Duodenal mucosa (tissue), 2 donors: ENCODE measurements at regions not wholly inside any gene's neighbourhood (a gene's known extent, or its start where the extent isn't known, plus 50 kb on each side); places are given as distances from the start of the nearest gene placed in this dataset.
"Not testable (repeated sequence)": the region's sequence is repeated elsewhere in the genome, so short reads cannot be mapped to it uniquely, and the experiment has no call there.

Experiments used
- H3K27ac ChIP-seq: one replicate; pipeline ENCODE4 v1.7.0; 2013; ENCODE audit warnings: low read depth, low read length
- H3K27me3 ChIP-seq, 2 donors: one replicate each; pipeline ENCODE4 v1.7.0; 2013; ENCODE audit warnings: low read length in 2 of 2, control low read depth in 1 of 2; ENCODE audit not compliant: insufficient read depth in 2 of 2, control insufficient read depth in 1 of 2
- H3K36me3 ChIP-seq, 2 donors: one replicate each; pipeline ENCODE4 v1.7.0; 2013; ENCODE audit warnings: low read length in 2 of 2, control low read depth in 1 of 2; ENCODE audit not compliant: insufficient read depth in 2 of 2, control insufficient read depth in 1 of 2
- H3K4me1 ChIP-seq, 2 donors: one replicate each; pipeline ENCODE4 v1.7.0; 2013; ENCODE audit warnings: low read length in 2 of 2, control low read depth in 1 of 2; ENCODE audit not compliant: insufficient read depth in 2 of 2, control insufficient read depth in 1 of 2
- H3K4me3 ChIP-seq, 2 donors: one replicate each; pipeline ENCODE4 v1.7.0; 2013; ENCODE audit warnings: low read length in 2 of 2, low read depth in 1 of 2
- H3K9ac ChIP-seq, 2 donors: one replicate each; pipeline ENCODE4 v1.7.0; 2013; ENCODE audit warnings: low read length in 2 of 2, low read depth in 1 of 2
- H3K9me3 ChIP-seq, 2 donors: one replicate each; pipeline ENCODE4 v1.7.0; 2013; ENCODE audit warnings: low read length in 2 of 2, control low read depth in 1 of 2; ENCODE audit not compliant: control insufficient read depth in 1 of 2

GRCh38 chr13:74536649-74537048 lies 402.4 kb upstream of the KLF12 start:
- H3K4me1 ChIP-seq, H3K4me3 ChIP-seq, H3K9me3 ChIP-seq, H3K9ac ChIP-seq, H3K27ac ChIP-seq, H3K27me3 ChIP-seq, H3K36me3 ChIP-seq: not testable (repeated sequence)

DNA sequence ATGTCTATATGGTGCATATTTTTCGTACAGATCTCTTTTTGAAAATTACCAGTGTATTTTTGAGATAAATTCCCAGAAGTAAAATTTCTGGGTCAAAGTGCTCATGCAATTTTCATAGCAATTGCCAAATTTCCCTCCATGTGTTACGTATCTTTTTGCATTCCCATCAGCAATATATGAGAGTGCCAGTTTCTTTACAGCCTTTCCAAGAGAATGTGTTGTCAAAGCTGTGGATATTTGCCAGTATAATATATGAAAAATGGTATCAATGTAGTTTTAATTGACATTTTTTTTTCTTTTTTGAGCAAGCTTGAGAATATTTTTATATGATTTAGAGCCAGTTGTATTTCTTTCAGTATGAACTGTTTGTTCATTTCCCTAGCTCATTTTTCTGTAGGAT lies 399.0 kb upstream of the KLF12 start:
- Histone ChIP-seq H3K4me1 (no peaks in the 10 kb centered on the region), H3K9me3 (no peaks in the 10 kb centered on the region), H3K36me3 (no peaks in the 10 kb centered on the region), H3K4me3 (no peak overlapping the region), H3K9ac (no peak overlapping the region), H3K27me3 (no peaks in the 10 kb centered on the region), H3K27ac (no peak overlapping the region)

GRCh38 chr13:74530011-74530410 lies 395.8 kb upstream of the KLF12 start:
- Histone ChIP-seq H3K9me3 (no peaks in the 10 kb centered on the region), H3K36me3 (no peaks in the 10 kb centered on the region), H3K27ac (no peak overlapping the region), H3K27me3 (no peaks in the 10 kb centered on the region), H3K4me1 (no peaks in the 10 kb centered on the region), H3K4me3 (no peak overlapping the region), H3K9ac (no peak overlapping the region)

DNA sequence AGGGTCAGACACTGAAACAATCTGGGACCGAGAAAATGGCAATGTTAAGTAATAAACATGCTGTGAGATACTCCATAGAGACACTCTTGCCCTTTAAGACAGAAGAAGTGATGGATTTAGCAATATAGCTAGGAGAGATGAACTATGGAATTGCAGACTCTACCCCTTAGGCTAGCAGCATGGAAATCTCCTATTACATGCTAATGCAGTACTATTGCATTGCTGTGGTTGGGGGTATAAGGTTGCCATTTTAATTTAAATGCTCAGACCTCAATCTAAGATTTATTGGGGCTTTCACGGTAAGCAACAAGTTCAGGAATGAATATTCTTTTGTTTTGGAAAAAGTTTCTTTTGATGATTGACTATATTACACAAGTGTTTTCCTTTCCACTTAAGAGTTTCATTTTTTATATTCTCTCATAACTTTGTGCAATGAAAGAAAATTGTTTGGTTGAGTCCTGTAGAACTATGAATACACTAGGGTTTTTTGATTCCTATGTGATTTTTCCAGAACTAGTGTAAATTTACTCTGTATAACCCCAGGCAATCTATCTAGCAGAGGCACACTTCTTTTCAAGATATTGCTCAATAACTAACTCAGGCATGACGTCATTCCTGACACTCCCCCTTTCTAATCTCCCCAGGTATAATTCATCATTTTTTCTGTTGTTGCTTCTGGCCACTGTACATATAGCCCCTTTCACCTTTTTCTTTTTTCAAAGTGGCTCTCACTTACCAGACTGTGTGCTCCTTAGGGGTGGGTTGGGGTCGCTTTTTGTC lies 394.7 kb upstream of the KLF12 start:
- Histone ChIP-seq H3K9me3 (no peaks in the 10 kb centered on the region), H3K27me3 (no peaks in the 10 kb centered on the region), H3K4me3 (no peak overlapping the region), H3K4me1 (no peaks in the 10 kb centered on the region), H3K9ac (no peak overlapping the region), H3K36me3 (no peaks in the 10 kb centered on the region), H3K27ac (no peak overlapping the region)

DNA sequence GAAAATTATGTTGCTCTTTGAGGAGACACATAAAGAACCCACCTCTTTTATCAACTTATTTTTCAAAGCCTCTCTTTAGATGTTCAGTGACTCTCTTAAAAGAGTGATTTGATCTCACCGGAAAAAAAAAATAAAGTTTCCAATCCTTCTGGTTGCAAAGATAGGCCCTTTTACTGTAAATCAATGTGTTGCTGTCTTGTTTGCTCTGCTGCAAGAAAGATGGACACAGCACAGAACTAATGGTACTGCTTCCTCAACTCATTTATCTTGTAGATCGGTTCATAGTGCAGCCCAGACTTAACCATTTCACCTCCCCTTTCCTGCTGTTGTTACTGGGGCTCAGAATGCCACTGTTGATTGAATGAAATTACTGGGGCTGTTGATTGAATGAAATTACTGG lies 388.9 kb upstream of the KLF12 start:
- Histone ChIP-seq H3K4me3 (no peak overlapping the region), H3K9me3 (no peaks in the 10 kb centered on the region), H3K27ac (no peak overlapping the region), H3K9ac (no peak overlapping the region), H3K36me3 (no peaks in the 10 kb centered on the region), H3K27me3 (no peaks in the 10 kb centered on the region), H3K4me1 (no peaks in the 10 kb centered on the region)

- no peaks in the 10 kb centered on the region for H3K27me3 ChIP-seq
- no peaks in the 10 kb centered on the region for H3K4me1 ChIP-seq
- H3K4me3 ChIP-seq, result no peak overlapping the region
- no peaks in the 10 kb centered on the region for H3K9me3 ChIP-seq
- H3K9ac ChIP-seq, result no peak overlapping the region
- H3K36me3 ChIP-seq, result no peaks in the 10 kb centered on the region
- H3K27ac ChIP-seq, result no peak overlapping the region
Measured at GRCh38 chr13:74511523-74511922, 377.3 kb upstream of the KLF12 start.

GRCh38 chr13:74487091-74487722 lies 353.0 kb upstream of the KLF12 start:
- H3K9me3 ChIP-seq, result no peaks in the 10 kb centered on the region
- no peak overlapping the region for H3K9ac ChIP-seq
- no peaks in the 10 kb centered on the region for H3K27me3 ChIP-seq
- no peaks in the 10 kb centered on the region for H3K36me3 ChIP-seq
- H3K4me3 ChIP-seq, result no peak overlapping the region
- no peaks in the 10 kb centered on the region for H3K4me1 ChIP-seq
- no peak overlapping the region for H3K27ac ChIP-seq

DNA sequence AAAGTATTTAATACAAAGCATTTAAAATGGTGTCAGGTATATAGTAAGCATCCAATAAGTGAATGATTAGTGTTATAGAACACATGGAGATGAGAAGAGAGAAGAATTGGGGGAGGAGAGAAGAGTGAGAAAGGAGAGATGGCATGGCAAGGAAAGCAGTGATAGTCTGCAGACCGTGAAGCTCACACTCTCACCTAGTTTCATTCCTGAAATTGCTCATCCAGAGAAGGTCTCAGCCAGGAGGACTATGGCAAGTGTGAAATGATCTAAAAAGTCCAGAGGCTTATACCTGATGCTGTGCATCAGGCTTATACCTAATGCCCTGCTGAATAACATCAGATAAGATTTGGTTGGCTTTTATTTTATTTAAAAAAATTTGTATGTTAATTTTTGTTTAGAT lies 351.6 kb upstream of the KLF12 start:
- no peak overlapping the region for H3K4me3 ChIP-seq
- no peak overlapping the region for H3K27ac ChIP-seq
- no peaks in the 10 kb centered on the region for H3K9me3 ChIP-seq
- H3K36me3 ChIP-seq, result no peaks in the 10 kb centered on the region
- H3K4me1 ChIP-seq, result no peaks in the 10 kb centered on the region
- H3K9ac ChIP-seq, result no peak overlapping the region
- H3K27me3 ChIP-seq, result no peaks in the 10 kb centered on the region

DNA sequence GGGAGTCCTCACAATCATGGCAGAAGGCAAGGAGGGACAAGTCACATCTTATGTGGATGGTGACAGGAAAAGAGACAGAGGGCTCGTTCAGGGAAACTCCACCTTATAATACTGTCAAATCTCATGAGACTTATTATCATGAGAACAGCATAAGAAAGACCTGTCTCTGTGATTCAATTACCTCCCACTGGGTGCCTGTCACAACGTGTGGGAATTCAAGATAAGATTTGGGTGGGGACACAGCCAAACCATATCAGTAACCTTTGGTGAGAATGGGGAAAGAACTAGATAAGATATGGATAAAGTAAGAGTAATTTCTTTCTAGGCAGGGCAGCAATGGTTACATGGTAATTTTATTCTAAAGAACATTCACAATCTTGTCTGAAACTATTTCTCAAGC lies 344.9 kb upstream of the KLF12 start:
- Histone ChIP-seq H3K27ac (no peak overlapping the region), H3K9me3 (no peaks in the 10 kb centered on the region), H3K27me3 (no peaks in the 10 kb centered on the region), H3K36me3 (no peaks in the 10 kb centered on the region), H3K4me3 (no peak overlapping the region), H3K9ac (no peak overlapping the region), H3K4me1 (no peaks in the 10 kb centered on the region)

DNA sequence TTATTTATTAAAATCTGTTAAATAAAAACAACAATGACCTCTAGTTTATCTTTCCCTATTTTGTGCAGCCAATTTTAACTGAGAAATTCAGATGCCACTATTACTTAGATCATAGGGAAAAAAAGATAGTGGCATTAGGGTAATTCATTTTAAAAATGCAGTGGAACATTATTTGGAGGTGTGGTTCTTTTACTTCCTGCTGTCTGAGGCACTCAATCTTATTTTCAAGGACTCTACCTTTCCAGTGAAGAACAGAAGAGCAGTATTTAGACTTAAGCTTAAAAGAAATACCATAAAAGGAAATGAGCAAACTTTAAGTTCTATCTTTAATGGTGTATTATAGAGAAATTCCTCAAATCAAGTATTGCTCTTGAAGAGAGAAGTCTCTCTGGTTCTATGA lies 342.6 kb upstream of the KLF12 start:
- no peaks in the 10 kb centered on the region for H3K36me3 ChIP-seq
- H3K9me3 ChIP-seq, result no peaks in the 10 kb centered on the region
- no peak overlapping the region for H3K27ac ChIP-seq
- no peak overlapping the region for H3K9ac ChIP-seq
- H3K27me3 ChIP-seq, result no peaks in the 10 kb centered on the region
- H3K4me3 ChIP-seq, result no peak overlapping the region
- H3K4me1 ChIP-seq, result no peaks in the 10 kb centered on the region
